OCI-LY3 (cell line): ENCODE measurements at regions not wholly inside any gene's neighbourhood (a gene's known extent, or its start where the extent isn't known, plus 50 kb on each side); places are given as distances from the start of the nearest gene placed in this dataset.

Experiments
- H2AFZ ChIP-seq: fragments of 200-600, 300-600 bp; shearing (Covaris generic); 2 replicates; pipeline ENCODE4 v1.6.0; 2014; ENCODE audit warnings: antibody characterized with exemption, low read depth, low read length
- H3K27ac ChIP-seq: fragments of 200-600, 300-600 bp; sonication (generic); 2 replicates; pipeline ENCODE4 v1.5.1; 2014; ENCODE audit warnings: mild to moderate bottlenecking, low read length, moderate library complexity, mixed read lengths
- H3K27me3 ChIP-seq: fragments of 200-600, 300-600 bp; sonication (generic); 2 replicates; pipeline ENCODE4 v1.6.1; 2014; ENCODE audit warnings: low read depth, low read length, mixed read lengths
- H3K36me3 ChIP-seq: fragments of 200-600, 300-600 bp; sonication (generic); replicated peaks from 2 replicates; pipeline ENCODE3; 2014; ENCODE audit warnings: low read depth, low read length, mixed read lengths
- H3K4me1 ChIP-seq: fragments of 300-600, 200-600 bp; sonication (generic); 2 replicates; pipeline ENCODE4 v1.6.1; 2014; ENCODE audit warnings: low read length, mixed read lengths
- H3K4me2 ChIP-seq: fragments of 200-600, 300-600 bp; sonication (generic); 2 replicates; pipeline ENCODE4 v1.6.1; 2014; ENCODE audit warnings: low read length, mixed read lengths
- H3K4me3 ChIP-seq: fragments of 300-600, 200-600 bp; sonication (generic); 2 replicates; pipeline ENCODE4 v1.5.1; 2014; ENCODE audit warnings: antibody characterized with exemption, mild to moderate bottlenecking, low read length, moderate library complexity
- H3K79me2 ChIP-seq: fragments of 300-600, 200-600 bp; shearing (Covaris generic); 2 replicates; pipeline ENCODE4 v1.6.1; 2014; ENCODE audit warnings: mild to moderate bottlenecking, low read length, mixed read lengths
- H3K9ac ChIP-seq: fragments of 300-600, 200-600 bp; shearing (Covaris generic); 2 replicates; pipeline ENCODE4 v1.6.0; 2014; ENCODE audit warnings: mild to moderate bottlenecking, low read length, moderate library complexity
- H3K9me3 ChIP-seq: fragments of 200-600, 300-600 bp; shearing (Covaris generic); 2 replicates; pipeline ENCODE4 v1.6.1; 2014; ENCODE audit warnings: low read length, mixed read lengths; ENCODE audit not compliant: insufficient read depth
- H4K20me1 ChIP-seq: fragments of 200-600, 300-600 bp; sonication (generic); 2 replicates; pipeline ENCODE4 v1.6.1; 2016; ENCODE audit warnings: low read length, mixed read lengths; ENCODE audit not compliant: insufficient read depth
- EZH2phosphoT487 ChIP-seq: fragments of 200-600 bp; shearing (Covaris generic); IDR thresholded peaks from 2 replicates; pipeline ENCODE4 v1.6.1; 2018; ENCODE audit warnings: antibody characterized with exemption, mixed run types, low read depth
- TF ChIP-seq, protein P1 (sequence below): fragments of 200-600, 300-600 bp; sonication (generic); IDR thresholded peaks from 2 replicates; pipeline ENCODE4 v1.5.1; 2014; ENCODE audit warnings: antibody characterized with exemption, low read length, low read depth

DNA sequence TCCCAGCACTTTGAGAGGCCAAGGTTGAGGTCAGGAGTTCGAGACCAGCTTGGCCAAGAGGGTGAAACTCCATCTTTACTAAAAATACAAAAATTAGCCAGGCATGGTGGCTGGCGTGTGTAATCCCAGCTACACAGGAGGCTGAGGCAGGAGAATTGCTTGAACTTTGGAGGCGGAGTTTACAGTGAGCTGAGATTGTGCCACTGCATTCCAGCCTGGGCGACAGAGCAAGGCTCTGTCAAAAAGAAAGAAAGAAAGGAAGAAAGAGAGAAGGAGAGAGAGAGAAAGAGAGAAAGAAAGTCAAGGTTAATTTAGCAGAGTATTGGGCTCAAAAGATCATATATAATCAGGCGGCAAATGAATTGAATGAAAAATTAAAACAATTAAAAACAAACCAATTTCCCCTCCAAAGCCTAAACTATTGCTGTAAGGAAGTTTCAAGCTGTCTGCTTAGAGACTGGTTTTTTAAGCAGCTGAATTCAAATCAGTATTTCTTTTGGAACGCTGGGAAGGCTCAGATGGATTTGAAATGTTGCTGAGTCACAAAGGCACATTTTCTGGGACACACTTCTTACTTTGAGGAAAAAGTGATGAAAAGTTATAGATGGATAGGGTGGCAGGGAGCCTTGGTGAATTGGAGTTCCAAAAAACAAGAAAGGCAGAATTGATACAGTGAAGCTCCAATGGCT is 81.3 kb upstream of the BHLHE40 start:
- no peak overlapping the region for H3K27ac ChIP-seq
- TF ChIP-seq EZH2phosphoT487 = no peak
- TF ChIP-seq, protein P1, sequence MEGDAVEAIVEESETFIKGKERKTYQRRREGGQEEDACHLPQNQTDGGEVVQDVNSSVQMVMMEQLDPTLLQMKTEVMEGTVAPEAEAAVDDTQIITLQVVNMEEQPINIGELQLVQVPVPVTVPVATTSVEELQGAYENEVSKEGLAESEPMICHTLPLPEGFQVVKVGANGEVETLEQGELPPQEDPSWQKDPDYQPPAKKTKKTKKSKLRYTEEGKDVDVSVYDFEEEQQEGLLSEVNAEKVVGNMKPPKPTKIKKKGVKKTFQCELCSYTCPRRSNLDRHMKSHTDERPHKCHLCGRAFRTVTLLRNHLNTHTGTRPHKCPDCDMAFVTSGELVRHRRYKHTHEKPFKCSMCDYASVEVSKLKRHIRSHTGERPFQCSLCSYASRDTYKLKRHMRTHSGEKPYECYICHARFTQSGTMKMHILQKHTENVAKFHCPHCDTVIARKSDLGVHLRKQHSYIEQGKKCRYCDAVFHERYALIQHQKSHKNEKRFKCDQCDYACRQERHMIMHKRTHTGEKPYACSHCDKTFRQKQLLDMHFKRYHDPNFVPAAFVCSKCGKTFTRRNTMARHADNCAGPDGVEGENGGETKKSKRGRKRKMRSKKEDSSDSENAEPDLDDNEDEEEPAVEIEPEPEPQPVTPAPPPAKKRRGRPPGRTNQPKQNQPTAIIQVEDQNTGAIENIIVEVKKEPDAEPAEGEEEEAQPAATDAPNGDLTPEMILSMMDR = no peak

DNA sequence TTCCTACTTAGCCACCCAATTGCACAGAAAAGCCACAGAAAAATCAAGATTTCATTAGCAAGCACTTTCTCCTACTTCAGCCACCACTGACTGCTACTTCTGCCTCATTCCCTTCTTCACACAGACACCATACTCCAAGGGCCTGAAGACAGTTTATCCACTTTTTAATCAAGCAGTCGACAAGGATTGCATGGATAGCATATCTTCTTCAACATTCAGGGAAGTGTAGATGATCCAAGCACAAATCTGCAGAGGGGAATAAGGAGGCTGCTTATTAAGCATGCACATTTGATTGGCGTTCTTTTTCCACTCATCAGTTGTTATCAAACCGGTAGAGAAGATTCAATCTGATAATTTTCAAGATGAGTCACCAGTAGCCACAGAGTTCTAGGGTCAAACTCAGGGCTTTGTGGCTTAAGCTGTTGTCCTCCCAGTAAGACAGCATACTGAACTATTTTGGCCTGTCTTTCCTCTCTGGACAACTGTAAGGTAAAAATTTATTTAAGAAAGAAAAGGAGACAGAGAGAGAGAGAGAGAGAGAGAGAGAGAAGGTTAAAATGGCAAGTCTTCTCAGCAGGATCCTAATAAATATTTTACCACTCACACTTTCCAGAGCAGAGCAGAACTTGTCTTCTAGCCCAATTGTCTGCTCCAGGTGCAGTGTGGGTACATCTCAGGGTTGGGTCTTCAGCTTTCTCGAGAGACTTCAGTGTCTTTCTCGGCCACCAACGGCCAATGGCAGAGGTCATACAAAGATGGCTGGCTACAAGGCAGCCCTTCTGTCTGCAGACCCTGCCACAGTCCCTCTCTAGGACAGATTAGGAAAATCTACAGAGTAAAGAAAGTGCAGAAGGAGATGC is 80.6 kb upstream of the BHLHE40 start:
- H4K20me1 ChIP-seq = no peaks in the 10 kb centered on the region
- H3K27ac ChIP-seq = no peak overlapping the region
- H3K79me2 ChIP-seq = no peaks in the 10 kb centered on the region
- H3K4me2 ChIP-seq = peak overlapping the region; percentile 10; the same call in 1 of the 2 replicates
- H3K4me1 ChIP-seq = peaks cover 10% of the 10 kb centered on the region
- H3K27me3 ChIP-seq = peaks cover 73% of the 10 kb centered on the region
- no peak overlapping the region for H3K9ac ChIP-seq
- no peaks in the 10 kb centered on the region for H3K36me3 ChIP-seq
- H2AFZ ChIP-seq = no peak overlapping the region
- TF ChIP-seq, protein P1 = no peak
- TF ChIP-seq EZH2phosphoT487 = no peak
- H3K4me3 ChIP-seq = no peak overlapping the region
- H3K9me3 ChIP-seq = no peaks in the 10 kb centered on the region

More for the DNA sequence above, 81.3 kb upstream of the BHLHE40 start:
- Histone ChIP-seq H3K79me2 (no peaks in the 10 kb centered on the region), H3K9me3 (no peaks in the 10 kb centered on the region), H3K4me3 (no peak overlapping the region), H3K4me2 (no peak overlapping the region), H3K4me1 (peaks cover 10% of the 10 kb centered on the region), H3K27me3 (peaks cover 71% of the 10 kb centered on the region), H2AFZ (no peak overlapping the region), H3K36me3 (no peaks in the 10 kb centered on the region), H4K20me1 (no peaks in the 10 kb centered on the region), H3K9ac (no peak overlapping the region)

DNA sequence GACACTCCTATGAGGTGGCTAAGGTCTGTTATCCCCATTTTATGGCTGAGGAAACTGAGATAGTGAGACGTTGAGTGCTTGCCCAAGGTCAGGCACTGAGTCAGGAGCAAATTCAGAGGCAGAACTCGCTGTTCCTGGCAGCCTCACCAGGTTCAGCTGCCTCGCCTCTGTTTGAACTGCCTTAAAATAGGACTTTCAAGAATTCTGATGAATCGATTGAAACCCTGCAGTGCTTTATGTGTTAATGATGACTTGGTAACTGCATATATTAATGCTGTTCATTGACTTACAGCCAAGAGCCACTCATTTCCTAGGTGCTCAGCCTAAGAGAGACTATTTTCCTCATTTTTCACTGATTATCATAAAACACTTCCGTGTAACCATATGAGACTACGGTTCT is 79.5 kb upstream of the BHLHE40 start:
- Histone ChIP-seq H3K9me3 (no peaks in the 10 kb centered on the region), H3K4me1 (peaks cover 10% of the 10 kb centered on the region), H3K4me3 (no peak overlapping the region), H3K9ac (no peak overlapping the region), H3K36me3 (no peaks in the 10 kb centered on the region), H3K4me2 (no peak overlapping the region), H3K79me2 (no peaks in the 10 kb centered on the region), H2AFZ (no peak overlapping the region), H3K27me3 (peaks cover 77% of the 10 kb centered on the region), H3K27ac (no peak overlapping the region), H4K20me1 (no peaks in the 10 kb centered on the region)
- TF ChIP-seq, protein P1 = no peak
- no peak for TF ChIP-seq EZH2phosphoT487

DNA sequence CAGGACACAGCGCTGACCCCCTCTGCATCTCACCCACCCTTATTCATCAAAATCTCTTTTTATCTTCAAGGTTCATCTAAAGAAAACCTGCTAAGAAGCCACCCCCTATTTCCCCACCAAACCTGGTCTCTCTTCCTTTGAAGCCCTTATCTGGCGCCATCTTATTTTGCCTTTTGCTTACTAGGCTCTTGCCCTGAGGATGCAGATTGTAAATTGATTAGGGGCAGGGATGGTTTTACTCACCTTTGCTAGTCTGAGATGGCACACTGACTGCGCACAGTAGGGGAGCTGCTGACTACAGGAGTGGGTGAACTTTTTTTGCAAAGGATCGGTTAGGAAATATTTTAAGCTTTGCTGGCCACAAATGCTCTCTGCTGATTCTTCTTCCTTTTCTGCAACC is 78.9 kb upstream of the BHLHE40 start:
- H3K4me1 ChIP-seq = peaks cover 10% of the 10 kb centered on the region
- no peaks in the 10 kb centered on the region for H3K9me3 ChIP-seq
- no peak overlapping the region for H2AFZ ChIP-seq
- no peaks in the 10 kb centered on the region for H3K79me2 ChIP-seq
- H3K36me3 ChIP-seq = no peaks in the 10 kb centered on the region
- no peak overlapping the region for H3K27ac ChIP-seq
- TF ChIP-seq, protein P1 = no peak
- TF ChIP-seq EZH2phosphoT487 = no peak
- H4K20me1 ChIP-seq = no peaks in the 10 kb centered on the region
- H3K27me3 ChIP-seq = peaks cover 79% of the 10 kb centered on the region
- H3K4me3 ChIP-seq = no peak overlapping the region
- H3K4me2 ChIP-seq = no peak overlapping the region
- no peak overlapping the region for H3K9ac ChIP-seq
